GM23338 (cell line): ENCODE measurements at regions not wholly inside any gene's neighbourhood (a gene's known extent, or its start where the extent isn't known, plus 50 kb on each side); places are given as distances from the start of the nearest gene placed in this dataset.

Source experiments
- ATAC-seq: fragments of 200-7000 bp; cut with Tn5 transposase; 3 replicates; pipeline ENCODE4 v1.9.1; 2020
- DNase-seq: peaks from one replicate; pipeline ENCODE4 v3.0.0-alpha.2; 2015; ENCODE audit warnings: low spot score
- H2AFZ ChIP-seq: fragments of 200-600 bp; sonication (generic); 2 replicates; pipeline ENCODE4 v1.8.0; 2016; ENCODE audit warnings: antibody characterized with exemption, mild to moderate bottlenecking, moderate library complexity
- H3F3A ChIP-seq: fragments of 200-600 bp; sonication (generic); replicated peaks from 2 replicates; pipeline ENCODE4 v1.8.0; 2017; ENCODE audit warnings: antibody characterized with exemption, mixed run types, low read depth
- H3K27ac ChIP-seq: fragments of 200-600 bp; sonication (generic); 2 replicates; pipeline ENCODE4 v1.6.1; 2016; ENCODE audit warnings: low read depth
- H3K27me3 ChIP-seq: fragments of 200-600 bp; sonication (generic); 2 replicates; pipeline ENCODE4 v1.8.0; 2016; ENCODE audit warnings: mild to moderate bottlenecking, mixed run types, moderate library complexity; ENCODE audit not compliant: insufficient read depth
- H3K36me3 ChIP-seq: fragments of 200-600 bp; sonication (generic); 2 replicates; pipeline ENCODE4 v1.8.0; 2016; ENCODE audit warnings: mild to moderate bottlenecking; ENCODE audit not compliant: insufficient read depth
- H3K4me1 ChIP-seq: fragments of 200-600 bp; sonication (generic); 2 replicates; pipeline ENCODE4 v1.8.0; 2016; ENCODE audit warnings: mild to moderate bottlenecking, moderate library complexity; ENCODE audit not compliant: insufficient read depth
- H3K4me2 ChIP-seq: fragments of 200-600 bp; sonication (generic); 2 replicates; pipeline ENCODE4 v1.7.1; 2017; ENCODE audit warnings: mixed run types
- H3K4me3 ChIP-seq: fragments of 200-600 bp; sonication (generic); 2 replicates; pipeline ENCODE4 v1.6.1; 2016; ENCODE audit warnings: mixed run types
- H3K79me2 ChIP-seq: fragments of 200-600 bp; sonication (generic); replicated peaks from 2 replicates; pipeline ENCODE4 v1.8.0; 2017; ENCODE audit warnings: mild to moderate bottlenecking; ENCODE audit not compliant: insufficient read depth
- H3K9me2 ChIP-seq: fragments of 200-600 bp; sonication (generic); 2 replicates; pipeline ENCODE4 v1.8.0; 2017; ENCODE audit not compliant: insufficient read depth
- H4K20me1 ChIP-seq: fragments of 200-600 bp; sonication (generic); replicated peaks from 2 replicates; pipeline ENCODE4 v1.8.0; 2017; ENCODE audit warnings: mild to moderate bottlenecking; ENCODE audit not compliant: insufficient read depth
- H3K27ac Mint-ChIP-seq: 2 replicates; pipeline ENCODE4 v1.8.0; 2020; ENCODE audit warnings: inconsistent platforms, mild to moderate bottlenecking, moderate library complexity, mixed read lengths
- H3K27me3 Mint-ChIP-seq: 3 replicates; pipeline ENCODE4 v1.8.0; 2022; ENCODE audit warnings: low read depth, mild to moderate bottlenecking, moderate library complexity, mixed read lengths, inconsistent platforms; ENCODE audit not compliant: insufficient read depth, poor library complexity
- H3K36me3 Mint-ChIP-seq: 3 replicates; pipeline ENCODE4 v1.8.0; 2021; ENCODE audit warnings: low read depth, mild to moderate bottlenecking, inconsistent platforms, moderate library complexity, mixed read lengths
- H3K4me1 Mint-ChIP-seq: 3 replicates; pipeline ENCODE4 v1.8.0; 2020; ENCODE audit warnings: mild to moderate bottlenecking, inconsistent platforms, mixed read lengths
- H3K4me3 Mint-ChIP-seq: 3 replicates; pipeline ENCODE4 v1.8.0; 2021; ENCODE audit warnings: moderate library complexity, mild to moderate bottlenecking, inconsistent platforms, mixed read lengths
- H3K9me3 Mint-ChIP-seq: 3 replicates; pipeline ENCODE4 v1.8.0; 2020; ENCODE audit warnings: moderate library complexity, mild to moderate bottlenecking, inconsistent platforms, mixed read lengths
- CREB1 ChIP-seq: fragments of 250-450 bp; sonication (Bioruptor Pico); IDR thresholded peaks from 2 replicates; pipeline ENCODE4 v1.5.0; 2020; ENCODE audit warnings: low read depth, mild to moderate bottlenecking, moderate library complexity
- EZH2 ChIP-seq: fragments of 200-600 bp; sonication (generic); IDR thresholded peaks from one replicate; pipeline ENCODE4 v1.8.0; 2017; ENCODE audit warnings: antibody characterized with exemption, mild to moderate bottlenecking, low read depth; ENCODE audit not compliant: unreplicated experiment
- EZH2phosphoT487 ChIP-seq: fragments of 200-600 bp; sonication (generic); IDR thresholded peaks from one replicate; pipeline ENCODE4 v1.8.1; 2018; ENCODE audit warnings: antibody characterized with exemption; ENCODE audit not compliant: unreplicated experiment
- JUNB ChIP-seq: IDR thresholded peaks from one replicate; pipeline ENCODE4 v1.6.1; 2016; ENCODE audit warnings: antibody characterized with exemption; ENCODE audit not compliant: unreplicated experiment
- NANOG ChIP-seq: IDR thresholded peaks from 2 replicates; pipeline ENCODE4 v1.6.1; 2016; ENCODE audit warnings: antibody characterized with exemption, borderline replicate concordance
- POLR2AphosphoS5 ChIP-seq: IDR thresholded peaks from 2 replicates; pipeline ENCODE4 v1.6.1; 2016; ENCODE audit warnings: antibody characterized with exemption, low read depth
- STAT1 ChIP-seq: IDR thresholded peaks from one replicate; pipeline ENCODE4 v1.6.1; 2016; ENCODE audit warnings: antibody characterized with exemption; ENCODE audit not compliant: unreplicated experiment
- ZNF114 ChIP-seq: fragments of 250-450 bp; sonication (Bioruptor Pico); IDR thresholded peaks from 2 replicates; pipeline ENCODE4 v1.5.0; 2020; ENCODE audit warnings: mild to moderate bottlenecking, moderate library complexity
- ZNF331 ChIP-seq: fragments of 250-450 bp; sonication (Bioruptor Pico); IDR thresholded peaks from 2 replicates; pipeline ENCODE4 v1.5.0; 2020; ENCODE audit warnings: low read depth, mild to moderate bottlenecking, moderate library complexity
- TF ChIP-seq, protein P1 (sequence below), 2 experiments: fragments of 200-600 bp in 1 of 2; sonication (generic) in 1 of 2; conservative IDR thresholded peaks; 2 replicates each; pipeline versions ENCODE4 v1.5.1 to v1.6.1; 2016 to 2017; ENCODE audit warnings: antibody characterized with exemption in 2 of 2, low read depth in 2 of 2, mild to moderate bottlenecking in 2 of 2, moderate library complexity in 1 of 2
- TF ChIP-seq, protein P2 (sequence below): IDR thresholded peaks from one replicate; pipeline ENCODE4 v1.6.1; 2018; ENCODE audit warnings: antibody characterized with exemption; ENCODE audit not compliant: unreplicated experiment
- TF ChIP-seq, protein P3 (sequence below): IDR thresholded peaks from 2 replicates; pipeline ENCODE4 v1.6.1; 2016; ENCODE audit warnings: antibody characterized with exemption

DNA sequence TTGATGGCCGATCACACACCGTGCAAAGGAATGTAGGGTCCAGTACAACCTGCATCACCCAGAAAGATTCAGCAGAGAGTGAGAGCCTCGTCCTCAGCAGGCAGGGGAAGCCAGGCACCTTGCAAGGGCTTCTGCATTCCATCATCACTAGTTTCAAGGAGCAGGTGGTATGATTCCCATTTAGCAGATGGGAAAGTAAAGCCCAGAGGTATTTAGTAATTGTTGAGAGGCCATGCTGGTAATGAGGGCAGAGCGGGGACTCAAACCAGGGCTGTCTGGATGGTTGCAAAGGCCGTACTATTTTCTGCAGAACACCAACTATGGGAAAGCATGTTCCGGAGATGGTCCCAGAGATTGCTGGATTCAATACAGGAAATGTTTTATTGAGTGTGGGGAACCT is 65.8 kb upstream of the MRTFB start:
- TF ChIP-seq ZNF331 (no peak), STAT1 (no peak), EZH2 (no peak), EZH2phosphoT487 (no peak), CREB1 (no peak), NANOG (no peak), POLR2AphosphoS5 (no peak), JUNB (no peak), ZNF114 (CRISPR knock-in tag) (no peak)
- TF ChIP-seq, protein P1, sequence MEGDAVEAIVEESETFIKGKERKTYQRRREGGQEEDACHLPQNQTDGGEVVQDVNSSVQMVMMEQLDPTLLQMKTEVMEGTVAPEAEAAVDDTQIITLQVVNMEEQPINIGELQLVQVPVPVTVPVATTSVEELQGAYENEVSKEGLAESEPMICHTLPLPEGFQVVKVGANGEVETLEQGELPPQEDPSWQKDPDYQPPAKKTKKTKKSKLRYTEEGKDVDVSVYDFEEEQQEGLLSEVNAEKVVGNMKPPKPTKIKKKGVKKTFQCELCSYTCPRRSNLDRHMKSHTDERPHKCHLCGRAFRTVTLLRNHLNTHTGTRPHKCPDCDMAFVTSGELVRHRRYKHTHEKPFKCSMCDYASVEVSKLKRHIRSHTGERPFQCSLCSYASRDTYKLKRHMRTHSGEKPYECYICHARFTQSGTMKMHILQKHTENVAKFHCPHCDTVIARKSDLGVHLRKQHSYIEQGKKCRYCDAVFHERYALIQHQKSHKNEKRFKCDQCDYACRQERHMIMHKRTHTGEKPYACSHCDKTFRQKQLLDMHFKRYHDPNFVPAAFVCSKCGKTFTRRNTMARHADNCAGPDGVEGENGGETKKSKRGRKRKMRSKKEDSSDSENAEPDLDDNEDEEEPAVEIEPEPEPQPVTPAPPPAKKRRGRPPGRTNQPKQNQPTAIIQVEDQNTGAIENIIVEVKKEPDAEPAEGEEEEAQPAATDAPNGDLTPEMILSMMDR (conservative IDR thresholded peaks at IDR 0.05; ENCODE audit: low read depth in 2 of 2) = no peak
- TF ChIP-seq, protein P2, sequence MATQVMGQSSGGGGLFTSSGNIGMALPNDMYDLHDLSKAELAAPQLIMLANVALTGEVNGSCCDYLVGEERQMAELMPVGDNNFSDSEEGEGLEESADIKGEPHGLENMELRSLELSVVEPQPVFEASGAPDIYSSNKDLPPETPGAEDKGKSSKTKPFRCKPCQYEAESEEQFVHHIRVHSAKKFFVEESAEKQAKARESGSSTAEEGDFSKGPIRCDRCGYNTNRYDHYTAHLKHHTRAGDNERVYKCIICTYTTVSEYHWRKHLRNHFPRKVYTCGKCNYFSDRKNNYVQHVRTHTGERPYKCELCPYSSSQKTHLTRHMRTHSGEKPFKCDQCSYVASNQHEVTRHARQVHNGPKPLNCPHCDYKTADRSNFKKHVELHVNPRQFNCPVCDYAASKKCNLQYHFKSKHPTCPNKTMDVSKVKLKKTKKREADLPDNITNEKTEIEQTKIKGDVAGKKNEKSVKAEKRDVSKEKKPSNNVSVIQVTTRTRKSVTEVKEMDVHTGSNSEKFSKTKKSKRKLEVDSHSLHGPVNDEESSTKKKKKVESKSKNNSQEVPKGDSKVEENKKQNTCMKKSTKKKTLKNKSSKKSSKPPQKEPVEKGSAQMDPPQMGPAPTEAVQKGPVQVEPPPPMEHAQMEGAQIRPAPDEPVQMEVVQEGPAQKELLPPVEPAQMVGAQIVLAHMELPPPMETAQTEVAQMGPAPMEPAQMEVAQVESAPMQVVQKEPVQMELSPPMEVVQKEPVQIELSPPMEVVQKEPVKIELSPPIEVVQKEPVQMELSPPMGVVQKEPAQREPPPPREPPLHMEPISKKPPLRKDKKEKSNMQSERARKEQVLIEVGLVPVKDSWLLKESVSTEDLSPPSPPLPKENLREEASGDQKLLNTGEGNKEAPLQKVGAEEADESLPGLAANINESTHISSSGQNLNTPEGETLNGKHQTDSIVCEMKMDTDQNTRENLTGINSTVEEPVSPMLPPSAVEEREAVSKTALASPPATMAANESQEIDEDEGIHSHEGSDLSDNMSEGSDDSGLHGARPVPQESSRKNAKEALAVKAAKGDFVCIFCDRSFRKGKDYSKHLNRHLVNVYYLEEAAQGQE = no peak
- TF ChIP-seq, protein P3, sequence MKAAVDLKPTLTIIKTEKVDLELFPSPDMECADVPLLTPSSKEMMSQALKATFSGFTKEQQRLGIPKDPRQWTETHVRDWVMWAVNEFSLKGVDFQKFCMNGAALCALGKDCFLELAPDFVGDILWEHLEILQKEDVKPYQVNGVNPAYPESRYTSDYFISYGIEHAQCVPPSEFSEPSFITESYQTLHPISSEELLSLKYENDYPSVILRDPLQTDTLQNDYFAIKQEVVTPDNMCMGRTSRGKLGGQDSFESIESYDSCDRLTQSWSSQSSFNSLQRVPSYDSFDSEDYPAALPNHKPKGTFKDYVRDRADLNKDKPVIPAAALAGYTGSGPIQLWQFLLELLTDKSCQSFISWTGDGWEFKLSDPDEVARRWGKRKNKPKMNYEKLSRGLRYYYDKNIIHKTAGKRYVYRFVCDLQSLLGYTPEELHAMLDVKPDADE = no peak
- Histone ChIP-seq H3F3A (no peaks in the 10 kb centered on the region), H4K20me1 (no peaks in the 10 kb centered on the region), H3K27me3 (no peaks in the 10 kb centered on the region), H3K4me2 (no peak overlapping the region), H3K4me1 (peaks cover 19% of the 10 kb centered on the region), H3K9me2 (no peaks in the 10 kb centered on the region), H3K36me3 (no peaks in the 10 kb centered on the region), H3K79me2 (no peaks in the 10 kb centered on the region), H3K4me3 (no peak overlapping the region), H2AFZ (no peak overlapping the region), H3K27ac (no peak overlapping the region)
- no peak overlapping the region for H3K27ac Mint-ChIP-seq
- DNase-seq (no peak), ATAC-seq (no peak)
- H3K36me3 Mint-ChIP-seq = no peaks in the 10 kb centered on the region
- peaks cover 23% of the 10 kb centered on the region for H3K4me1 Mint-ChIP-seq
- H3K27me3 Mint-ChIP-seq = peaks cover 9% of the 10 kb centered on the region
- H3K9me3 Mint-ChIP-seq = no peaks in the 10 kb centered on the region
- H3K4me3 Mint-ChIP-seq = no peak overlapping the region
